GM21528 (cell line): ENCODE measurements at regions not wholly inside any gene's neighbourhood (a gene's known extent, or its start where the extent isn't known, plus 50 kb on each side); places are given as distances from the start of the nearest gene placed in this dataset.
"Not testable (repeated sequence)": the region's sequence is repeated elsewhere in the genome, so short reads cannot be mapped to it uniquely, and the experiment has no call there.

Experiments
- ATAC-seq: cut with Tn5 transposase; IDR thresholded peaks from one replicate; pipeline ENCODE4 v1.9.1; 2021; ENCODE audit warnings: mild to moderate bottlenecking, moderate library complexity; ENCODE audit not compliant: unreplicated experiment, low FRiP score

GRCh38 chr13:44051918-44052675, 172.4 kb downstream of the LACC1 start:
- no peak for ATAC-seq

- ATAC-seq = no peak
Measured at GRCh38 chr13:44052780-44053184, 173.1 kb downstream of the LACC1 start.

GRCh38 chr13:44053208-44053607, 173.5 kb downstream of the LACC1 start:
- ATAC-seq = no peak

GRCh38 chr13:44054525-44054924, 174.8 kb downstream of the LACC1 start:
- ATAC-seq = no peak

GRCh38 chr13:44055681-44056080, 176.0 kb downstream of the LACC1 start:
- not testable (repeated sequence) for ATAC-seq

- ATAC-seq = no peak
Measured at GRCh38 chr13:44058067-44058466, 178.4 kb downstream of the LACC1 start.

GRCh38 chr13:44058624-44059215, 179.0 kb downstream of the LACC1 start:
- no peak for ATAC-seq

- no peak for ATAC-seq
Measured at GRCh38 chr13:44061876-44062275, 182.2 kb downstream of the LACC1 start.

- ATAC-seq = no peak
Measured at GRCh38 chr13:44063467-44063866, 183.8 kb downstream of the LACC1 start.

GRCh38 chr13:44063881-44064280, 184.2 kb downstream of the LACC1 start:
- no peak for ATAC-seq

GRCh38 chr13:44064357-44064756, 184.7 kb downstream of the LACC1 start:
- ATAC-seq = no peak

GRCh38 chr13:44068169-44068568, 188.5 kb downstream of the LACC1 start:
- ATAC-seq = no peak

GRCh38 chr13:44068737-44069136, 189.0 kb downstream of the LACC1 start:
- ATAC-seq = no peak

- no peak for ATAC-seq
Measured at GRCh38 chr13:44072536-44072935, 192.8 kb downstream of the LACC1 start.

- no peak for ATAC-seq
Measured at GRCh38 chr13:44074611-44075010, 194.9 kb downstream of the LACC1 start.

GRCh38 chr13:44075113-44075512, 195.4 kb downstream of the LACC1 start:
- no peak for ATAC-seq

- ATAC-seq = no peak
Measured at GRCh38 chr13:44078806-44079376, 199.2 kb downstream of the LACC1 start.

- no peak for ATAC-seq
Measured at GRCh38 chr13:44079413-44080205, 199.9 kb downstream of the LACC1 start.

GRCh38 chr13:44084146-44084545, 204.4 kb downstream of the LACC1 start:
- no peak for ATAC-seq

GRCh38 chr13:44086389-44086788, 206.7 kb downstream of the LACC1 start:
- no peak for ATAC-seq

- ATAC-seq = no peak
Measured at GRCh38 chr13:44088411-44088810, 208.7 kb downstream of the LACC1 start.
